VCaP (cell line): ENCODE measurements at regions not wholly inside any gene's neighbourhood (a gene's known extent, or its start where the extent isn't known, plus 50 kb on each side); places are given as distances from the start of the nearest gene placed in this dataset.

Experiments
- H3K27ac ChIP-seq: fragments of 450-650 bp; 2 replicates; pipeline ENCODE4 v1.5.1; 2017
- CTCF ChIP-seq: fragments of 450-650 bp; conservative IDR thresholded peaks from 2 replicates; pipeline ENCODE4 v1.5.1; 2017; ENCODE audit warnings: mild to moderate bottlenecking, moderate library complexity

DNA sequence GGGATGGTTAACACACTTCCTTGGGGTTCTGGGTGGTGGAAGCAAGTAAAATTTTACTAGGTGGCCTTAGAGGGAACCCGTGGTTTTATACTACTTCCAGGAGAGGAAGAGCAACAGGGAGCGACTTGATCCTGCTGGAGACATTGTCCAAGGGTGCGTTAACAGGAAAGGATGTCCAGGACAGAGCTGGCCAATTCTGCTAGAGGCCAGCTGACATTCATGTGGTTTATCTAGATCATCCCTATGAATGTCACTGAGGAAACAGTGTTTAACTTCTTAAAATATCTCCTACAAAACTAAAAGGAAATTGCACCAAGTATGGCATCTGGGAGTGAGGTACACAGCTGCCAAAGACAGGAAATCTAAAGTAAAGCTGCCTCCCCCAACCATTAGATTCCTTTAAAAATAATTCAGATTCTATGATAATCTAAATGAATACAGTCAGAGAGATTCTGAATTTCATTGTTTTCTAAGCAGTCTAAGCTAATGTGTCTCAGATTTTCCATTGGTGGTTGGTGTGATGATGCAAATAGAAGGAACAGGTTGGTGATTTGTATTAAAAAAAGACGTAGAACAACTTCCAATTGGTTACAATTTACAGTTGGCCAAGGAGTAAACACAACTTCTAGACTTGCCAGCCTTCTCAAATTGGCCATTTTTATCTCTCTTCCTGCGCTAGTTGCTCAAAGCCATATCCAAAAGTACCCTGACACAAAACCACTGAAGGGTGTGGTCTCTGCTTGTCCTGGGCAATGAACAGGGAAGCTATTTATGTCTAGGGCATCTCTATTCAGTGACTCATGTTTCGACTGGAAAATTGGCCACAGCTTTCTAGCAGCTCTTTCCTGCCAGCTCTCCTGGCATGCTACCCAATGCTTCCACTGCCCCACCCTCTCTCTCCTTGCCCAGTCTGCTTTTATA lies 574.7 kb upstream of the MEF2C start:
- no peak for TF ChIP-seq CTCF
- H3K27ac ChIP-seq: no peak overlapping the region

GRCh38 chr5:89452081-89452480 lies 569.1 kb upstream of the MEF2C start:
- H3K27ac ChIP-seq: no peak overlapping the region
- TF ChIP-seq CTCF: no peak

DNA sequence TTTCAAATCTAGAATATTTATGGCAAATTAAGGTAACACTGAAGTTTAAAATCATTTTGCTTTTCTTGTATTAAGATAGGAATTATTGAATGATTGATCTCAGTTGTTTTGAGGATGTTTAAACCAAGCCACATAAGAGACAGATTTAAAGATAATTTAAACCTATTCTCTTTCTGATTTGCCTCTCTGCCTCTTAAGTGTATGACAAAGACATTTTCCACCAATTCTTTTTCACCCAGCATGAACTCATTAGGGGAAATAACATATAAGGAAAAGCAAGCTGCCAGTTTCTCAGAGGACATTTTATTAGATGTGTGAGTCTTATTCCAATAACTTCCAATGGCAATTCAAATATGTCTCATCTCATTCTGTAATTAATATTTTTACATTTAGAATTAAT lies 568.3 kb upstream of the MEF2C start:
- no peak overlapping the region for H3K27ac ChIP-seq
- TF ChIP-seq CTCF: no peak

DNA sequence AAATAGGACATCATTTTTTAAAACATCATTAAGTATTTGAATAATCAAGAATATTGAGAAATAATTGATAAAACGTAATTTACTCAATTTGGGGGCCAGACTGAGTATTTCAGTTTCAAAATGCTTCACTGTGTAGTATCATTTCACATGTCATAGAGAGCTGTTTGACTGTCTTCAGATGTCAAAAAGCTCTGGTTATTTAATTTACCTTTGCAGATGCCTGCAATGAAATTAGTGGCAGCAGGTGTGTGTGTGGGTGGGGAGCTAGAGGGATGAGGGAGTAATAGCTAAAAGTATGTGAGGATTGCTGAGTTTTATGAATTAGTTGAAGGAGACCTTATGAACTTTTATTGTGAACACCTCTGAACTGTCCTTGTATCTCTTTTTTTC lies 567.2 kb upstream of the MEF2C start:
- no peak for TF ChIP-seq CTCF
- no peak overlapping the region for H3K27ac ChIP-seq

GRCh38 chr5:89449392-89450148 lies 566.6 kb upstream of the MEF2C start:
- no peak overlapping the region for H3K27ac ChIP-seq
- TF ChIP-seq CTCF: no peak

GRCh38 chr5:89447027-89447426 lies 564.0 kb upstream of the MEF2C start:
- no peak overlapping the region for H3K27ac ChIP-seq
- TF ChIP-seq CTCF: no peak

GRCh38 chr5:89445106-89445745 lies 562.2 kb upstream of the MEF2C start:
- no peak overlapping the region for H3K27ac ChIP-seq
- TF ChIP-seq CTCF: no peak
